RWPE1 (cell line): ENCODE measurements at regions not wholly inside any gene's neighbourhood (a gene's known extent, or its start where the extent isn't known, plus 50 kb on each side); places are given as distances from the start of the nearest gene placed in this dataset.

Experiments used
- CTCF ChIA-PET: fragments of 350-600 bp; sonication (Branson Sonifier 250); formaldehyde crosslinking; extraction: SDS; loops from one replicate; lab custom pipeline; 2021; lab: Yijun Ruan, JAX
- POLR2A ChIA-PET: fragments of 400-600 bp; formaldehyde crosslinking; extraction: SDS; loops from one replicate; lab custom pipeline; 2020; ENCODE audit warnings: antibody characterized with exemption; ENCODE audit not compliant: low non-redundant PET; lab: Yijun Ruan, JAX
- DNase-seq: peaks from one replicate; pipeline ENCODE4 v3.0.0; 2012; ENCODE audit warnings: low spot score
- H3K27ac ChIP-seq: fragments of 450-650 bp; 2 replicates; pipeline ENCODE4 v1.5.1; 2017
- TF ChIP-seq, protein P1 (sequence below): fragments of 450-650 bp; conservative IDR thresholded peaks from 2 replicates; pipeline ENCODE4 v1.5.1; 2017; ENCODE audit warnings: low read depth, mild to moderate bottlenecking

DNA sequence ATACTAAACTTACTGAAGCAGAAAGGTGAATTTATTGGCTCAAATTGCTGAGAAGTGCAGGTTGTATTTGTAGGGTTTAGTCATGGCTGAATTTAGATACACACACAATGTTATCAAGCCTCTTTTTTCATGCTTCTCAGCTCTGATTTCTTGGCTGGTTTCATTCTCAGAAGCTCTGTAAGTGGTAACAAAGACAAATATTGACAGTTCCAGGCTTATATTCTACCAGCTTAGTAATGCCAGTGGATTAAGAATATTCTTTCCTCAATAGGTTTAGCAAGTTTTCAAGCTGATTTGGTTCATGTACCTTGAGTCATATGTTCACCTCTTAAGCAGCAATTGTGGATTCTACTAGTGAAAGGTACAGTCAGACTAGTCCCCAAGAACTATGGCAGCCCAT lies 52.1 kb upstream of the PKIB start:
- POLR2A ChIA-PET = no interaction called here
- CTCF ChIA-PET = no interaction called here

More for the DNA sequence above, 52.1 kb upstream of the PKIB start:
- DNase-seq = no peak
- H3K27ac ChIP-seq = no peak overlapping the region
- TF ChIP-seq, protein P1, sequence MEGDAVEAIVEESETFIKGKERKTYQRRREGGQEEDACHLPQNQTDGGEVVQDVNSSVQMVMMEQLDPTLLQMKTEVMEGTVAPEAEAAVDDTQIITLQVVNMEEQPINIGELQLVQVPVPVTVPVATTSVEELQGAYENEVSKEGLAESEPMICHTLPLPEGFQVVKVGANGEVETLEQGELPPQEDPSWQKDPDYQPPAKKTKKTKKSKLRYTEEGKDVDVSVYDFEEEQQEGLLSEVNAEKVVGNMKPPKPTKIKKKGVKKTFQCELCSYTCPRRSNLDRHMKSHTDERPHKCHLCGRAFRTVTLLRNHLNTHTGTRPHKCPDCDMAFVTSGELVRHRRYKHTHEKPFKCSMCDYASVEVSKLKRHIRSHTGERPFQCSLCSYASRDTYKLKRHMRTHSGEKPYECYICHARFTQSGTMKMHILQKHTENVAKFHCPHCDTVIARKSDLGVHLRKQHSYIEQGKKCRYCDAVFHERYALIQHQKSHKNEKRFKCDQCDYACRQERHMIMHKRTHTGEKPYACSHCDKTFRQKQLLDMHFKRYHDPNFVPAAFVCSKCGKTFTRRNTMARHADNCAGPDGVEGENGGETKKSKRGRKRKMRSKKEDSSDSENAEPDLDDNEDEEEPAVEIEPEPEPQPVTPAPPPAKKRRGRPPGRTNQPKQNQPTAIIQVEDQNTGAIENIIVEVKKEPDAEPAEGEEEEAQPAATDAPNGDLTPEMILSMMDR = no peak
